Activated CD4-positive, alpha-beta memory T cell treated with anti-CD3 and anti-CD28 coated beads, Interleukin-2, amount 10 ng/mL, durations not matched to agents 7 days and 5 days (primary cell): ENCODE measurements at regions not wholly inside any gene's neighbourhood (a gene's known extent, or its start where the extent isn't known, plus 50 kb on each side); places are given as distances from the start of the nearest gene placed in this dataset.

Source experiments
- CTCF ChIA-PET: fragments of 350-600 bp; sonication (Branson Sonifier 250); formaldehyde crosslinking; loops from one replicate; lab custom pipeline; 2021; ENCODE audit warnings: antibody characterized with exemption, inconsistent platforms; lab: Charles Lee
- POLR2A ChIA-PET: fragments of 350-600 bp; sonication (Branson Sonifier 250); formaldehyde crosslinking; loops from one replicate; lab custom pipeline; 2021; ENCODE audit warnings: antibody characterized with exemption; lab: Charles Lee
- DNase-seq: peaks from one replicate; pipeline ENCODE4 v3.0.0-alpha.2; 2020
- H3K27ac Mint-ChIP-seq: one replicate; pipeline ENCODE4 v1.8.0; 2021; ENCODE audit warnings: mild to moderate bottlenecking, mixed read lengths
- H3K27me3 Mint-ChIP-seq: one replicate; pipeline ENCODE4 v1.8.0; 2021; ENCODE audit warnings: mixed read lengths
- H3K36me3 Mint-ChIP-seq: one replicate; pipeline ENCODE4 v1.8.0; 2021; ENCODE audit warnings: low read depth, mixed read lengths
- H3K4me1 Mint-ChIP-seq: one replicate; pipeline ENCODE4 v1.8.0; 2021; ENCODE audit warnings: mixed read lengths
- H3K4me3 Mint-ChIP-seq: one replicate; pipeline ENCODE4 v1.8.0; 2021; ENCODE audit warnings: mild to moderate bottlenecking, mixed read lengths
- H3K9me3 Mint-ChIP-seq: one replicate; pipeline ENCODE4 v1.8.0; 2021; ENCODE audit warnings: mixed read lengths

DNA sequence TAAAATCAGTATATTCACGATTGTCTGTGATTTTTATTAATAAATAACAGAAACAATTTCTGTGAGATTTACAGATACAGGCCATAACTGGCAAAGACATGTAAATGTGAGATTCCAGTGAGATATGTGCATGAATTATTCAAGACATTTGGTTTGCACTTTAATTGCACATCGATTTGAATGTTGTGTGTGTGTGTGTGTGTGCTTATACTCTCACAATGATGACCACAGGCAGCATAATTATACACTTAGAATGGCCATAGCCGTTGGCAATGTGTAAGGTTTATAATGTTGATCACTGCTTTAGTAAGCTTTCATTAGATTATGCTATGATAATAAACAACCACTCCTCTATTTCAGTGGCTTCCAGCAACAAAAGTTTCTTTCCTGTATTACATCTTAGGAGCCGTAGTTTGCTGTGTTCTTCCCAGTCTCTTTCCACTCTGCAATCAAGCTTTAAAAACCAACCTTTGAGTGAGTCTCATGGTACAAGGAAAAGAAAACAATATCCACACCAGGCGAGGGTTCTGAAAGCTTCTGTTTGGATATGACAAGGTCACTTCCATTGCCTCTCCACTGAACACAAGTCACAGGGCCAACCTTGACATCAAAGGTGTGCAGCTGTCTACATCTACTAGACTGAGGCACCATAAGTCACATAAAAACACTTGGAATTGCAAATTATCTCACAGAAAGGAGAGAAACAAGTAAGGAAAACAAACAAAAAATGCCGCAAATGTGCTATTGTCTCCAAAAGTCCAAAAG is 897.7 kb downstream of the RAB28 start:
- CTCF ChIA-PET, result no interaction called here
- Mint-ChIP-seq H3K9me3 (no peaks in the 10 kb centered on the region), H3K4me3 (no peak overlapping the region), H3K27me3 (no peaks in the 10 kb centered on the region), H3K27ac (no peak overlapping the region), H3K4me1 (no peaks in the 10 kb centered on the region), H3K36me3 (no peaks in the 10 kb centered on the region)
- no peak for DNase-seq
- POLR2A ChIA-PET, result no interaction called here

DNA sequence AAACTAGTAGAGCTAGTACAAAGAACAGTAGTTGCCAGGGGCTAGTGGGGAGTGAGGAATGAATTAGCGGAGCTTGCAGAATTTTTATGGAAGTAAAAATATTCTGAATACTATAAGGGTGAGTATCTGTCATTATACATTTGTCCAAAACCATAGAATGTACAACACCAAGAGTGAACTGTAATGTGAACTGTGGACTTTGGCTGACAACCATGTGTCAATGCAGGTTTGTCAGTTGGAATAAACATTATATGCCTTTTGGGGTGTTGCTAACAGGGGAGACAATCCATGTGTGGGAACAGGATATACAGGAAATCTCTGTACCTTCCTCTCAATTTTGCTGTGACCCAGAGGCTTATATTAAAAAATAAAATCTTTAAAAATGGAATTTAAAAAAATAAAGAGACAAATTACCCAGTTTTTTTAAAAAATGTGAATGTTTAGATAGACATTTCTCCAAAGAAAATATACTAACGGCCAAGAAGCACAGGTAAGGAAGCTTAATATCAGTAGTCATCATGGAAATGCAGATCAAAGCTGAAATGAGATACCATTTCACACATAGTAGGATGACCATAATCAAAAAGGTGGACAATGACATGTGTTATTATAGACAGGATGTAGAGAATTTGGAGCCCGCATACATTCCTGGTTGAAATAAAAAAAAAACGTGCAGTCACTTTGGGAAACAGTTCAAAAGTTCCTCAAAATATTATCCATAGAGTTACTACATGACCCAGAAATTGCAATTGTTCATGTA is 899.8 kb downstream of the RAB28 start:
- Mint-ChIP-seq H3K4me1 (no peaks in the 10 kb centered on the region), H3K27ac (no peak overlapping the region), H3K9me3 (peaks cover under 1% of the 10 kb centered on the region), H3K36me3 (no peaks in the 10 kb centered on the region), H3K27me3 (no peaks in the 10 kb centered on the region), H3K4me3 (no peak overlapping the region)
- POLR2A ChIA-PET, result no interaction called here
- CTCF ChIA-PET, result no interaction called here
- no peak for DNase-seq

DNA sequence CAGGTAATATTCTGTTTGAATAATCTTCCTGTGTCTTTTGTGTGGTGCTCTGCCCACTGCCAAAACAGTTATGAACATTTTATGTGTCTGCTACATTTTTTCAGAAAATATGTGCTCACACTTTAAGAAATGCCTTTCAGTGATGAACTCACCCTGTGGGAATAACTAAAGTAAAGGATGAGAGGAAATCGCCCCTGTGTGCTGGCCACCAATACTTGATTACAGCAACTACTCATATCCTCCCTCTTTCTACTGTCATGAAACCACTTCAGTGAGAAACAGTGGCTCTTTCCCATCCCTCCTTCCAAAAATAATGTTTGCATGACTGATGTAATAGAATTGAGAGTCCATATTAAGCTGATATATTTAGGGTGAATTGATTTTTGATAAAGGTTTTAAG is 900.9 kb downstream of the RAB28 start:
- POLR2A ChIA-PET, result no interaction called here
- CTCF ChIA-PET, result no interaction called here
- H3K36me3 Mint-ChIP-seq, result no peaks in the 10 kb centered on the region
- DNase-seq, result no peak
- no peaks in the 10 kb centered on the region for H3K27me3 Mint-ChIP-seq
- H3K4me1 Mint-ChIP-seq, result no peaks in the 10 kb centered on the region
- H3K9me3 Mint-ChIP-seq, result peaks cover 3% of the 10 kb centered on the region
- H3K4me3 Mint-ChIP-seq, result no peak overlapping the region
- no peak overlapping the region for H3K27ac Mint-ChIP-seq

DNA sequence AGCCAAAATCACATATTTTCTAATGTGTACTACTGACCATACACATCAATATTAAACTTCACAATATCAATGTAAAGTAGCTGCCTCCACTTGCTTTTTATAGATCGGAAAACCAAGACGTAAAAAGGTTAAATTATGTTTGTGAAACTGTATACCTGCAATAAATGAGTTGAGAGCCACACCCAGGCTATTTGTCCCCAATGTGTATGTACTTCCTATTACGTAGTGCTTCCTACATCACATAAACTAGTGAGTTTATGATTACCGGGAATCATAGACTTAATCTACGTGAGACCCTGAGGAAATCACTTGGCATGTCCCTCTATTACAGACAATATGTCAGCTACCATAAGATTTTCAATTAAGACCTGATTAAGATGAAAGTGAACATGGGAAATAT is 903.4 kb downstream of the RAB28 start:
- CTCF ChIA-PET, result no interaction called here
- POLR2A ChIA-PET, result no interaction called here
- Mint-ChIP-seq H3K36me3 (no peaks in the 10 kb centered on the region), H3K27ac (no peak overlapping the region), H3K4me3 (no peak overlapping the region), H3K9me3 (peaks cover 3% of the 10 kb centered on the region), H3K4me1 (no peaks in the 10 kb centered on the region), H3K27me3 (no peaks in the 10 kb centered on the region)
- DNase-seq, result no peak

DNA sequence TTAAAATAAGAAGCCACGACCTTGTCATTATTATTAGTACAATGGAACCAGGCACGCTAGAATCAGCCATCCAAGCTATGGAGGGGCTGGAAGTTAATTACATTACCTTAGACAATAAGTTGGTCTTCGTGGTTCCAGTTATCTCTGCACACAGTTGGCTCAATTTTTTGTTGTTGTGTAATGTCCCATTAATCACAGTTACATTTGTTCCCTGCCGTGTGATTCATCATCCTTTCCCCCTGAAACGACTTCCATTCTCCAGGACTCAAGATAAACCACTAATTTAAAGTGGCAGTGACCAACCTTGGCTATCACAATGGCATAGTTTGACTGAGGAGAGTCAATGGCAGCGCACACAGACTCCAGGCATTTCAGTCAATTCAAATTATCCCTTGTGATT is 905.0 kb downstream of the RAB28 start:
- peaks cover 3% of the 10 kb centered on the region for H3K9me3 Mint-ChIP-seq
- no peak overlapping the region for H3K27ac Mint-ChIP-seq
- DNase-seq, result no peak
- H3K36me3 Mint-ChIP-seq, result no peaks in the 10 kb centered on the region
- POLR2A ChIA-PET, result no interaction called here
- H3K27me3 Mint-ChIP-seq, result no peaks in the 10 kb centered on the region
- CTCF ChIA-PET, result no interaction called here
- no peaks in the 10 kb centered on the region for H3K4me1 Mint-ChIP-seq
- H3K4me3 Mint-ChIP-seq, result no peak overlapping the region

DNA sequence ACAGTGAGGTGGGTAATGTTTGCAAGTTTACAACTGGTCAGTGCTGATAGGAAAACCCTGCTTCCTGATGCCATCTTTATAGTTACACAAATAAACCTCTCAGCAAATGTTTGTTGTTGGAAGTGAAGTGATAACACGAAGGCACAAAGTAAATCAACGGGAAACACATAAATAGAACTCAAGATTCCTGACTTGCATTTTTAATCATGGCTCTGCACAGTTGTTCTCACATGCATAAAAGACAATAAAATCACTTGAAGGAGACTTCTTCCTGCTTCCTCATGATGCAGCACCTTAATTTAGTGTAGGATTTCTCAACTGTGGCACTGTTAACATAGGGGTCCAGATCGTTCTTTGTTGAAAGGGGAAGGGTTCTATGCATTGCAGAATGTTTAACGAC is 907.7 kb downstream of the RAB28 start:
- ChIA-PET CTCF (no interaction called here), POLR2A (no interaction called here)
- H3K36me3 Mint-ChIP-seq, result no peaks in the 10 kb centered on the region
- no peak for DNase-seq
- no peak overlapping the region for H3K4me3 Mint-ChIP-seq
- no peak overlapping the region for H3K27ac Mint-ChIP-seq
- no peaks in the 10 kb centered on the region for H3K27me3 Mint-ChIP-seq
- H3K9me3 Mint-ChIP-seq, result peaks cover 3% of the 10 kb centered on the region
- no peaks in the 10 kb centered on the region for H3K4me1 Mint-ChIP-seq

- no peak for DNase-seq
- Mint-ChIP-seq H3K36me3 (no peaks in the 10 kb centered on the region), H3K4me3 (no peak overlapping the region), H3K27me3 (no peaks in the 10 kb centered on the region), H3K4me1 (no peaks in the 10 kb centered on the region), H3K27ac (no peak overlapping the region), H3K9me3 (no peaks in the 10 kb centered on the region)
- POLR2A ChIA-PET, result no interaction called here
- CTCF ChIA-PET, result no interaction called here
Observed at GRCh38 chr4:12573716-12574115, 910.4 kb downstream of the RAB28 start.

GRCh38 chr4:12562476-12563140 is 921.5 kb downstream of the RAB28 start:
- no peak overlapping the region for H3K4me3 Mint-ChIP-seq
- no peak overlapping the region for H3K27ac Mint-ChIP-seq
- no peaks in the 10 kb centered on the region for H3K27me3 Mint-ChIP-seq
- H3K9me3 Mint-ChIP-seq, result no peaks in the 10 kb centered on the region
- H3K36me3 Mint-ChIP-seq, result no peaks in the 10 kb centered on the region
- ChIA-PET CTCF (no interaction called here), POLR2A (no interaction called here)
- DNase-seq, result no peak
- no peaks in the 10 kb centered on the region for H3K4me1 Mint-ChIP-seq

GRCh38 chr4:12562021-12562420 is 922.1 kb downstream of the RAB28 start:
- no peaks in the 10 kb centered on the region for H3K36me3 Mint-ChIP-seq
- CTCF ChIA-PET, result no interaction called here
- H3K27ac Mint-ChIP-seq, result no peak overlapping the region
- H3K4me3 Mint-ChIP-seq, result no peak overlapping the region
- H3K9me3 Mint-ChIP-seq, result no peaks in the 10 kb centered on the region
- DNase-seq, result no peak
- H3K27me3 Mint-ChIP-seq, result no peaks in the 10 kb centered on the region
- POLR2A ChIA-PET, result no interaction called here
- no peaks in the 10 kb centered on the region for H3K4me1 Mint-ChIP-seq

GRCh38 chr4:12555011-12555410 is 929.1 kb downstream of the RAB28 start:
- ChIA-PET POLR2A (no interaction called here), CTCF (no interaction called here)
- DNase-seq, result no peak
- Mint-ChIP-seq H3K4me3 (no peak overlapping the region), H3K4me1 (no peaks in the 10 kb centered on the region), H3K27ac (no peak overlapping the region), H3K27me3 (no peaks in the 10 kb centered on the region), H3K9me3 (no peaks in the 10 kb centered on the region), H3K36me3 (no peaks in the 10 kb centered on the region)

GRCh38 chr4:12548678-12549077 is 935.5 kb downstream of the RAB28 start:
- ChIA-PET POLR2A (no interaction called here), CTCF (no interaction called here)
- Mint-ChIP-seq H3K4me1 (no peaks in the 10 kb centered on the region), H3K4me3 (no peak overlapping the region), H3K36me3 (no peaks in the 10 kb centered on the region), H3K9me3 (peaks cover 2% of the 10 kb centered on the region), H3K27ac (no peak overlapping the region), H3K27me3 (no peaks in the 10 kb centered on the region)
- no peak for DNase-seq

DNA sequence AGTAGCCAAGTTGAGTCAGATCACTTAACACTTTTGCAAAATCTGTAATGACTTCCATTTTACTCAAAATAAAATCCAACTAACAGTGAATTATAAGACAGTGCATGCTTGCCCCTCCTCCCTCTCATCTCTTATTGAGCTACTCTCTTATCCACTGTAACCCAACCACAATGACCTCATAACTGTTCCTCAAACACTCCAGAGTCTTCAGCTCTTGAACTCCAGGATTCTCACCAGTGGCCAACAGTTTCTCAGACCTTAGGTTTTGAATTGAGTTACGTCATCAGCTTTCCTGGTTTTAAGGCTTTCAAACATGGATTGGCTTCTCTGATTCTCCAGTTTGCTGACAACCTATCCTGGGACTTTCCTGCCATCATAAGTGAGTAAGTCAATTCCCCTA is 938.3 kb downstream of the RAB28 start:
- no peak for DNase-seq
- ChIA-PET CTCF (no interaction called here), POLR2A (no interaction called here)
- H3K36me3 Mint-ChIP-seq, result no peaks in the 10 kb centered on the region
- H3K4me3 Mint-ChIP-seq, result no peak overlapping the region
- H3K27me3 Mint-ChIP-seq, result no peaks in the 10 kb centered on the region
- H3K27ac Mint-ChIP-seq, result no peak overlapping the region
- H3K4me1 Mint-ChIP-seq, result no peaks in the 10 kb centered on the region
- H3K9me3 Mint-ChIP-seq, result peaks cover 2% of the 10 kb centered on the region

DNA sequence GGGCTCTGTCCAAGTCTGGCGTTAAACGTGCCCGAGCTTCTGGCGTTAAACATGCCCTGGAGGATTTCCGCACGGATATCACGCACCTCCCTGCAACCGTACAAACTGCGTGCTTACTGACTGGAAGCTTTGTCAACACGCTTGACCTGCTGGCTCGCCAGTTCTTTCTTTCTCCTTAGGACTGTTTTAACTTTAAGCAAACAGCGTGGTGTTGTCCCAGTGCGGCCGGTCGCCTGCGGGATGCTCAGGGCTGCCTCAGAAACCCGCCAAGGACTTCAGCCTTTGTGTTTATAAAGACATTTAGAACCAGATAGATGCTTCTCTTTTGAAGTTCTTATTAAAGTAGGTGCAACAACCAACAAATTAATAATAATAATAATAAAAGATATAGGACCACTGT is 946.0 kb downstream of the RAB28 start:
- ChIA-PET POLR2A (no interaction called here), CTCF (no interaction called here)
- no peak overlapping the region for H3K4me3 Mint-ChIP-seq
- no peaks in the 10 kb centered on the region for H3K27me3 Mint-ChIP-seq
- no peaks in the 10 kb centered on the region for H3K36me3 Mint-ChIP-seq
- H3K27ac Mint-ChIP-seq, result no peak overlapping the region
- no peaks in the 10 kb centered on the region for H3K4me1 Mint-ChIP-seq
- no peak for DNase-seq
- peaks cover 5% of the 10 kb centered on the region for H3K9me3 Mint-ChIP-seq
